Islet precursor cell (in vitro differentiated cells): ENCODE measurements at regions not wholly inside any gene's neighbourhood (a gene's known extent, or its start where the extent isn't known, plus 50 kb on each side); places are given as distances from the start of the nearest gene placed in this dataset.

Experiments
- DNase-seq: peaks from one replicate; pipeline ENCODE4 v3.0.0-alpha.2; 2018

DNA sequence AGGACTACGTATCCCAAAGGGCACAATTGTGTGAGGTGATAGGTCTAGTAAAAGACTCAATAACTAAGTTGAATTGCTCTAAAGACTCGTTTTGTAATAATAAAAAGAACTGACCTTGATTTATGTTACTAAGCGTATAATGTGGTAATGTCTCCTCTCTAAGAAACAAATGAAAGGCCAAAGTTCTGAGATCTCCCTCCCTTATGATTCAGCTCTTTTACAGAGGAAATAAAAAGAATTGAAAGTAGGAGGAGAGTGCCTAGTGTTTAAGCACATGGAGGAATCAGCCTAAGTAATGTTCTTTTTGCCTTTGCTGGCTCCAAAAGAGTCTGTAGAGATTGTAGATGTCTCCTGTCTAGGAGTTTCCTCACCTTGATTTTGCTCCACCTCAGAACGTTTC lies 98.0 kb downstream of the ARL4A start:
- no peak for DNase-seq

GRCh38 chr7:12786494-12786893 lies 99.1 kb downstream of the ARL4A start:
- DNase-seq, result no peak

DNA sequence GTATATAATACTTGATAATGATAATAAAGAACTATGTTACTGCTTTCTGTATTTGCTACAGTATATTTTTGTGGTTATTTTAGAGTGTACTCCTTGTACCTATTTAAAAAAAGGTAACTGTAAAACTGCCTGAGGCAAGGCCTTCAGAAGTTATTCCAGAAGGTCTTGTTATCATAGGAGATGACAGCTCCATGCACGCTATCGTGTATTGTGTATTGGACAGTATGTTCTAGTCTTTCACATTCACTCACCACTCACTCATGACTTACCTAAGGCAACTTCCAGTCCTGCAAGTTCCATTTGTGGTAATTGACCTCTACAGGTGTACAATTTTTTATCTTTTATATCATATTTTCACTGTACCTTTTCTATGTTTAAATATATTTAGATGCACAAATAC lies 100.7 kb downstream of the ARL4A start:
- DNase-seq, result no peak

- DNase-seq, result no peak
These were observed 101.2 kb downstream of the ARL4A start for GRCh38 chr7:12788591-12788990.

DNA sequence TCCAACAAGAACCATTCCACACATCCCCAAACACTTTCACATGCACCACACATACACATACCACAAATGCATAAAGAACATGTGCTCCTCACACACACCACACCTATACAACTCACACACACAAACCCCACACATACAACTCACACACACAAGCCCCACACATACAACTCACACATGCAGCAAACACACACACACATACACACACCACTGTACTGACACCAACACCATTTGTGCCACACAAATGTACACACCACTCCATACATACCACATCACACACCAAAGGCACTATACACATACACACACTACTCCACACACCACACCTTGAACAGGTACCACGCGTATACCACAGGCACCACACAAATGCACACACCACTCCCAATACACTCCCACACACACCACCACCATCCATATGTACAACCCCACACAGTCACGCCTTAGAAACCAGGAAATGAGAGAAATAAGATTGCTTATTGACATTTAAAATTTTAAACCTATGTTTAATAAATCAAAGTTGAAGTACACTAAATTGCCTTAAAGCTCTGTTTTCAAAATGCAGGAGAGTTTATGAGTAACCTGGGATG lies 107.4 kb downstream of the ARL4A start:
- DNase-seq, result no peak

GRCh38 chr7:12796397-12797127 lies 109.1 kb downstream of the ARL4A start:
- DNase-seq, result no peak

DNA sequence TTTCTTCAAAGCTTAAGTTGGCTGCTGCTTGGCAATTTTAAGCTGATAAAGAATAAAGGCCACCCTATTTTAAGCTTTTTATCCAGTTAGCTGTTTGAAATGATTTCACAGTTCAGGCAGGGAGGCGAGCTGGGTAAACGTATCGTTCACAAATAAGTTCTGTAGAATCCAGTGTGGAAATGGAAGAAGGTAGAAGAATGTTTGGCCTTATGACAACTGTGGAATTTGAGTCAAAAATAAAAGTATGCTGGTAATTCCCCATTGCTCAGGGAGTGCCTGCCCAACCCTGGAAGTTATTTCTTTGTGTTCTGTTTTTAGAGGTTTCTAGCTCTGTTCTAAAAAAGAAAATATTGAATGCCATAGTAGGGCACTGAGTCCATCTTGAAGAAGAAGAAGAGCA lies 113.1 kb downstream of the ARL4A start:
- DNase-seq, result no peak

DNA sequence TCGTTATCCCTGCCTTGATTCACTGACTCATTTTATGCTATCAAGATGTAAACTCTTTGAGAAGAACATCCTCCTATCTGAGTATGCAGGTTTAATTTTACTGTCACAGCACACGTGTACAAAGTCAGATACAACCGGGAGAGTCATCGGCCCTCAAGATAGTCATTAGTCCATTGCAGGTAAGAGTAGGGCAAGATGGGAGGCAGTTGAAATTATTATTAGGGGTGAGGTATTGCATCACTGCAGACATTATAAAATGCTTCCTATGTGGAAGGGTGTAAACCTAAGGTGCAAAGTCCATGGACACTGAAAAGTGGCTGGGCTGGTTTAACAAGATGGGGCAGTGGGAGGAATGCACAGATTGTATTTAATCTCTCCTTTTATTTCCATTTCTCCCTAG lies 113.7 kb downstream of the ARL4A start:
- no peak for DNase-seq

DNA sequence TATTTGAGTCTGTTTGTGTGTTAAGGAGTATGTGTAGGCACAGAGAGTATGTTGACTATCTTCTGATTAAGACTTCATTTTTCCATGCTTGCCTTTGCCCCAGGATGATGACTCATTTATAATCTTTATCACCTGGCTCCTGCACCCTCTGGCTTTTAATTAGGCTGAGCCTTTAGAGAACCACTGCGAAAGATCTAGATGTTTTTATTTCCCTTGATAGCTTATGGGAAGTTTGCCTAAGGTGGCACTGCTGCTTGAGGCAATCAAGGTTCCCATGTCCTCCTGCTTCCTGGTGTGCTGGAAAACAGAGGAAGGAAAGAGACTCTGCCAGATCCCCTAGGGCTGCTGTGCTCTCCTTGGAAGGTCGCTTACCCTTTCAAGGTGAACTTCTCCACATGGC lies 114.6 kb downstream of the ARL4A start:
- DNase-seq, result no peak

DNA sequence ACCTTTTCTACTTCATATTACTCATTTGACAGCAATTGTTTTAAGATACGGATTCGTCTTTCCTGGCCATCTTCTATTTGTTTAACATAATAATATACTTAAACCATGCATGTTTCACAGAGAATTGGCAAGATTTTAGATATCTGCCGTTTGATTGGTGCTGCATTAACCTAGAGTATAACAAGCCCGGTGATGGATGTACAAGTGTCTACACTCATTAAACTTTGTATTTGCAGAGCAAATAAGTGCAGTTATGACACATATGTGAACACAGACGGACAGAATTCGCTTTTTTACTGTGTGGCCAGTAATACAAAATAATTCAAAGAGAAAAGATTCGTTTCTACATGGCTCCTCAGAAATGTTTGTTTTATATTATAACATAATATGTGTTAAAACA lies 116.1 kb downstream of the ARL4A start:
- no peak for DNase-seq

- no peak for DNase-seq
These were observed 118.1 kb downstream of the ARL4A start for GRCh38 chr7:12805518-12805928.

DNA sequence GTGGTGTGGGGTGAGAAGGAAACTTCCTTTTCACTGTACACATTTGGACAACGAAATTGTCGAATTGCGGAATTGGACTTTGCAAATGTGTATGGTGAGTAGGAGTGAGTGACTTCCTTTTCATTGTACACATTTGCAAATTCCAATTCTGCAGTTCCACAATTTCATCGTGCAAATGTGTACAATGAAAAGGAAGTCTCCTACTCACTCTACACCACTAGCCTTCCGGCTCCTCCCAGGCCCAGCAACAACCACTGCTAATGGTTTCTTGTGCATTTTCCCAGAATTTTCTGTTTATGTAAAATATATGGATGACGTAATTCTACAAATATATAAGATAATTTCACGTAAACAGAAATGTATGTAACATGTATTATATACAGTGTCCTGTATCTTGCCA lies 118.5 kb downstream of the ARL4A start:
- no peak for DNase-seq

- DNase-seq, result no peak
These were observed 122.0 kb downstream of the ARL4A start for GRCh38 chr7:12809476-12809875.

GRCh38 chr7:12812111-12812510 lies 124.7 kb downstream of the ARL4A start:
- DNase-seq, result no peak

DNA sequence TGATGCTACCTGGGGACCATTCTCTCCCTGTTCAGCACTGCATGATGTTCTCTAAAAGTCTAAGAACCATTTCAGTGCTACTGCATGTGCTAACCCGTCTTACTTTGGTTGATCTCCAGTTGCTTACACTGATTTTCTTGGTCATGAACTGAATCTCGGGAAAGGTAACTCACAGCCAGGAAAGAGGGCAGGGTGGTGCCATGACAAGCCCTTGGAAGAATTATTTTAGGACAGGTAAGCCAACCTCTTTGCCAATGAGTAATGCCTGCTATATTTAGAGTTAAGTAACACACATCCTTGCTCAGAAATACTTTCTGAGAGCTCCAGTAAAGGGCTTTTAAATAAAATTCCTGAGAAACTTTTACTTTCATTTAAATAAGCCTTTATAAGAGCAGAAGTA lies 126.7 kb downstream of the ARL4A start:
- no peak for DNase-seq

GRCh38 chr7:12814828-12815227 lies 127.4 kb downstream of the ARL4A start:
- DNase-seq, result no peak

DNA sequence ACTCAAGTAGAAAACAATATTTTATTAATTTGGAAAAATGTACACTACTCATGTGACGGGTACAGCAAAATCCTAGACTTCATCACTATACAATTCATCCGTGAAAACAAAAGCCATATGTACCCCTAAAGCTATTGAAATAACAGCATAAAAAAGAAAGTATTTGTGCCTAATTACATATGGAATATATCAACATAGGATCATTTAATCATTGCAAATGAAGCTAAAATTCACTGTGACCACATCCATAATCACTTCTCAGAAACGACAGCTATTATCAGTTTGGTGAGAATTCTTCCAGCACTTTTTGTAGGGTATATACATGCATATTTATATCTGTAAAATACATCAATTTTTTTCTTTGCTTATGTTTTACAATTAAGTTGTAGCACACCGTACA lies 128.0 kb downstream of the ARL4A start:
- no peak for DNase-seq

- no peak for DNase-seq
These were observed 128.4 kb downstream of the ARL4A start for GRCh38 chr7:12815871-12816270.

GRCh38 chr7:12820777-12821176 lies 133.3 kb downstream of the ARL4A start:
- DNase-seq, result no peak

DNA sequence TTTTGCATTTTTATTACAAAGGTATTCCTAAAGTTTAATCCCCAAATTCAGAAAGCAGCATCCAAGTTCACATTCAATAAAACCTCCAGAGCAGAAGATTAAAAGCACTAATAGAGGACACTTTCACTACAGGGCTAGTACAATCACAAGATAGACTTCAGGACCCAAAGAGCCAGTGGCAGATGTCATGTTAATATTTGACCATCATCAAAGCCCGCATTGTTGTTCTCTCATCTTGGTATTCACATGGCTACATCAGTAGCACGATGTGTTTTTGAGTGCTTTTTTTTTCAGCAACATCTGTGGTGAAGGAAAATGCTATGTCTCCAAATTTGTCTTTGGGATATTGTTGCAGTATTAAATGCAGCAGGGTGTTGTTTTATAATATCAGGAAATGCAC lies 134.3 kb downstream of the ARL4A start:
- DNase-seq, result no peak

DNA sequence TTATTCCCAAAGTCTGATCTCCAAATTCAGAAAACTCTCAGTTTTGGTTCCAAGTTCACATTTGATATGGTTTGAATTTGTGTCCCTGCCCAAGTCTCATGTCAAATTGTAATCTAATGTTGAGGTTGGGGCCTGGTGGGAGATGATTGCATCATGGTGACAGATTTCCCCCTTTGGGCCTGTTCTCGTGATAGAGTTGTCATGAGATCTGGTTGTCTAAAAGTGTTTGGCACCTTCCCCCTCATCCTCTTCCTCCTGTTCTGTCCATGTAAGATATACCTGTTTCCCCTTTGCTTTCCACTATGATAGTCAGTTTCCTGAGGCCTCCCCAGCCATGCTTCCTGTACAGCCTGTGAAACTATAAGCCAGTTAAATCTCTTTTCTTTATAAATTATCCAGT lies 138.6 kb downstream of the ARL4A start:
- DNase-seq, result no peak

- no peak for DNase-seq
These were observed 139.9 kb downstream of the ARL4A start for GRCh38 chr7:12827219-12827821.

DNA sequence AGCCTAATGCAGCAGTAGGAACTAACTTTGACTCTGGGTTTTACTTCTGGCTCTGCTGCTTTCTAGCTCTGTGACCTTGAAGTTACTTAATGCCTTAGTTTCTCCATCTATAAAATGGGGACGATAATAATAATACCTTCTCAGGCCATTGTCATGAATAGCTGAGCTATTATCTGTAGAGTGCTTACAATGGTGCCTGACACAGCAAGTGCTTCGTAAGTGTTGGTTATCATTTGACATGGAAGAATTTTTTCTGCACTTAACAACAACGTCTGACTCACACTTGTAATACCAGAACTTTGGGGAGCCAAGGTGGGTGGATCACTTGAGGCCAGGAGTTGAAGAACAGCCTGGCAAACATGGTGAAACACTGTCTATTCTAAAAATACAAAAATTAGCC lies 140.5 kb downstream of the ARL4A start:
- no peak for DNase-seq

DNA sequence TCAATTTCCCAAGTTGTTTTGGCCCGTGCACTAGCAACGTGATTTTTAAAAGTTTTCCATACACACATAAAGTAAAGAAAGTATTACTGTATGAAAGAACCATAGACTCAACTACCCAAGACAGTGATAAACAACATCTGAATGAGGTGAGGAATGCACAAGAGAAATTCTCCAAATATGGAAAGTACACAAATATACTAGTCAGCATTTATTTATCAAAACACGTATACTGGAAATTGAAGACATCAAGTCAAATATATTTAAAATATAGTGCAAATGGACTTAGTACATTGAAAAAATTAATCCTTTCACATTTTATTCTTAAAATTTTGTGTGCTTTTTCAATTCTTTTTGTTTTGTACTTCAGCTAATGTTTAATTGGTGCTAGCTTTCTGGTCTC lies 143.6 kb downstream of the ARL4A start:
- DNase-seq, result no peak

DNA sequence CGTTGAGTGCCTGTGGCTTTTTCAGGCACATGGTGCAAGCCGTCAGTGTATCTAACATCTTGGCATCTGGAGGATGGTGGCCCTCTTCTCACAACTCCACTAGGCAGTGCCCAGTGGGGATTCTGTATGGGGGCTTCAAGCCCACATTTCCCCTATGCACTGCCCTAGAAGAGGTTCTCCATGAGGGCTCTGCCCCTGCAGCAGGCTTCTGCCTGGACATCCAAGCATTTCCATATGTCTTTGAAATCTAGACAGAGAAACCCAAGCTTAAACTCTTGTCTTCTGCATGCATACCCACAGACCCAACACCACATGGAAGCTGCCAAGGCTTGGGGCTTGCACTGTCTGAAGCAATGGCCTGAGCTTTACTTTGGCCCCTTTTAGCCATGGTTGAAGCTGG lies 146.4 kb downstream of the ARL4A start:
- no peak for DNase-seq
